DMS79 treated with DMSO at 0.1 percent for 48 hours (cell line): ENCODE measurements at regions not wholly inside any gene's neighbourhood (a gene's known extent, or its start where the extent isn't known, plus 50 kb on each side); places are given as distances from the start of the nearest gene placed in this dataset.

Source experiments
- DNase-seq: peaks from one replicate; lab custom pipeline; 2025; lab: John Stamatoyannopoulos, UW

GRCh38 chr21:35933466-35933865 lies 126.9 kb downstream of the SETD4 start:
- no peak for DNase-seq

DNA sequence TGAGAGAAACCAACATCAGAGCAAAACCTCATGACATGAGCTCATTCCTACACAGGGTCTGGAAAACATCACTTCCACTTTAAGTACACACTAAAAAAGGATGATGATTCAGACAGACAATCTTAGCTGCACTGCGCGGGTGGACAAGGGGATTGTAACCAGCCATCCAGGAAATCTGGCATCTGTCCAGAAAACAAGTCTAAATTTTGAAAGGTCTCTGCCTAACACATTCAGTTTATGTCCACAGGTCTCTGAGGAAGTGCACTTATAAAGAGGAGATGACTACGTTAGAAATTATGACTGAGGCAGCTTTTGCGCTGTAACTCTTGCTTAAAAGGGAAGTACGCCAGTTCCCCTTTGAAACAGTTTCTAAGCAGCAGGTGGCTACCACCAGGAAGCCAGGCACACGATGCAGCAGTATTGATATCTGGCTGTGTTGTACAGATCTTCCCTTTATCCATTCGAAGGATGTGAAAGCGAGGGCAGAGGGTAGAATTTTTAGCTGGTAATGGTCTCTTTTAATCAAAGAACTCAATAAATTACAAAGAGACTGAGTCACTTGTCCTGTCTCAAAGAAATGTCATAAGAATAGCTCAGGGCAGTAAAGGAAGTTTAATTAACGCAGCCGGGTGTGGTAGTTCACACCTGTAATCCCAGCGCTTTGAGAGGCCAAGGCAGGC lies 128.0 kb downstream of the SETD4 start:
- peak; percentile 56 for DNase-seq

- DNase-seq = no peak
Measured at GRCh38 chr21:35929901-35930300, 130.4 kb downstream of the SETD4 start.

DNA sequence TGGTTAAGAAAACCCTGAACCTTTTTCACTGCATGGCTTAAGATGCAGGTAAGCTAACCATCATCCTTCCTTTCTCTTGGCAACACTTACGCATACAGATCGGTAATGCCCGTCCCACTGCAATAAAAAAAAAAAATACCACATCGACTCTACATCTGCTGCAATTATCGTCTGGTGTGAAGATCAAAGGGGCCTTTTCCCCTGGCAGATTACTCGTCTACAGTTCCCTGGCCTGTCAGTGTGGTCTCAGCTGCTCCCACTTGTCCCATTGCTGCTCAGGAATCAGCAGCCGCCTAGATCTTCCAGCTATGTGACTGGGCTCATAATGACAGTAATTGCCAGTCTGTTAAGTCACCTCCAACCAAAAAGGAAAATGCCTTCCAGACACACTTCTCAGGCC lies 133.1 kb downstream of the SETD4 start:
- DNase-seq = no peak

DNA sequence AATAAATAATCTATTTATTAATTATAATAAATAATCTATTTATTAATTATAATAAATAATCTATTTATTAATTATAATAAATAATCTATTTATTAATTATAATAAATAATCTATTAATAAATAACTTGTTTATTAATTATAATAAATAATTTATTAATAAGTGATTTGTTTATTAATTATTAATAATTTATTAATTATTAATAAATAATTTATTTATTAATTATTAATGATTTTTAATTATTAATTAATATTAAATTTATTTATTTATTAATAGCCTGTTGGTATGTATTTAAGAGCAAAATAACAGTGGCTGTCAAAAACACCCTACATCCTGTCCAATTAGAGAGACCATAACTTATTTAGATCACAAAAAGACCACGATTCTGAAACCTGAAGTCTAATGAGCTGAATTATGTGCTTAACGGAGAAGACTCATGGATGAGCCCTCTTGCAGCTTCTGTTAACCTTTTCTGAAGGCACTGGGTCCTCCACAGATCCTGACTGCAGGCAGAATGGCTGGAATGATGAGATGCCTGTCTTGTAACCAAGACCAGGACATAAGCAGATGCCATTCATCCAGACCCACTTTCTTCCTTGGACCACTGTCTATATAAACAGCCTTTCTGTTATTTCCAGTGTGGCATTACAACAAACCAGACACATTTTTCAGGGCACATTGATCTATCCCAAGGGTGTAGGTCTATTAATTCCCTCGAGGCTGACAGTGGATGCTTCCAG lies 134.2 kb downstream of the SETD4 start:
- DNase-seq = no peak

GRCh38 chr21:35925497-35925896 lies 134.8 kb downstream of the SETD4 start:
- DNase-seq = peak; percentile 8

DNA sequence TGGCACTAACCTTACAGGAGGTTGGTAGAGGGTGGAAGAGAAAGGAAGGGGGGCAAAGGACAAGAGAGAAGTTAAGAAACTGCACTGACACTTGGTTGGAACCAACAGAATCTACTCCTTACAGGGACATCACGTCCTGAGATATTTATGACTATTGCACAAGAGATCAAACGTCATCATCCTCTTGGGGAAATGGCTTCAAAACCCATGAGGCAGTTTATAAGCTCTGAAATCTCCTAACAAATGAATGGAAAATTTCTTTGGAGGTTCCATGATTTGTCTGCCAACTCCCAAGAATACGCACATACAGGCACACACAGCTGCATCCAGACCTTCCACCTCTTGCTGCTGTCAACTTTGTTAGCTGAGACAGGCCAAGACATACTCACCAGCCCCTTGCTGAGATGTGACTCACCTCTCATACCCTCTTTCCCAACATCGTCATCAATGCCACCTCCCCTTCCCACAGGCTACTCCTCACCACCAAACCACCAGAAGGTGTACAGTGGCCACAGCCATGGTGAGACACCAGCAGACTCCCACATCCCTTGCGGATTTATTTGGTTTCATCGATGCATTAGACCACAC lies 135.5 kb downstream of the SETD4 start:
- DNase-seq = no peak

DNA sequence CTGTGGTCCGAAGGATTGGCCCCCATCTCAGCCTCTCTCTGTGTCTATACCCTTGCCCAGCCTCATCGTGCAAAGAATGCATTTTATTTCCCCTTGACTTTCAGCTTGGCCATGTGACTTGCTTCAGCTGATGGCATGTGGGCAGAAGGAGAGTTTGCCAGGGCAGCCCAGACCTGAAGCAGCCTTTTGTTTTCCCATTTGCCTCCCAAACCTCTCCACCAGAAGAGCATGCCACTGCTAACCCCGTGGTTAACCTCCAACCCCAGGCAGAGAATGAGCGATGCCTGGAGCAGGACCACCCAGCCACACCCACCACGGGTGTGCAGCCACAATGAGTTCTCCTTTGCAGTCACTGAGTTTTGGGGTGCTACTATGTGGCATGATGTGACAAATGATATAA lies 136.4 kb downstream of the SETD4 start:
- DNase-seq = no peak

DNA sequence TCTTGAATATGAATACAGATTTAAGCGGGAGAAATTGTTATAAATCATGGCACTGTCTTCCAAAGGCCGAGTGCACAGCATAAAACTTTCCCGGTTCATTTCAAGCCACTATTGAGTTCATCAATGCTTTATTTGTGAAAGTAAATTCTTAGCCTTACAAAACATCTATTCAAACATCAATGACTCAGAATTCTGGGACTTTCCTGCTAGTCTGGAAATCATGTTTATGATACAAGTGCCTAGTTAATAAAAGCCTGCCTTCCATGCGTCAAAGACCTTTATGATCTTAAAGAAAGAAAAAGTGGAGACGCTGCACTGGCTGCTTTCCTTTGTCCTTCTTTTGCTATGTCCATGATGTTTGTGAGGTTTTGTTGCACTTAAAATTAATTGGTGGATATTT lies 137.7 kb downstream of the SETD4 start:
- no peak for DNase-seq

GRCh38 chr21:35921471-35921870 lies 138.9 kb downstream of the SETD4 start:
- DNase-seq = no peak

DNA sequence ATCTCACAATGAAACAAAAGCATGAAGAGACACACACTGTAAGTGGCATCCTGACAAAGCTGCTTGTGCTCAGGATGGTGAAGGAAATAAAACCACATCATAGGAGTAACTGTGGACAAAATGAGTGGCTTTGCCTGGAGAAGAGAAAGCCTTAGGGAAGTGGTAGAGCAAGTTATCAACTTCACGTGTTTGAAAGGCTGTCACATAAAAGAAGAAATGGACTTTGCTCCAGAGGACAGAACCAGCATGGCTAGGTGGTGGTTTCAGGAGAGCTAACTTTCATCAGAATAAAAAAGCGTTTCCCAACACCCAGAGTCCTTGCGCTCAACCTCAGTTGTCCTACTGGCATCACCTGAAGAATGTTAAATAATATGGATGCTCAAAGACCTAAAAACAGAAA lies 139.9 kb downstream of the SETD4 start:
- DNase-seq = no peak

DNA sequence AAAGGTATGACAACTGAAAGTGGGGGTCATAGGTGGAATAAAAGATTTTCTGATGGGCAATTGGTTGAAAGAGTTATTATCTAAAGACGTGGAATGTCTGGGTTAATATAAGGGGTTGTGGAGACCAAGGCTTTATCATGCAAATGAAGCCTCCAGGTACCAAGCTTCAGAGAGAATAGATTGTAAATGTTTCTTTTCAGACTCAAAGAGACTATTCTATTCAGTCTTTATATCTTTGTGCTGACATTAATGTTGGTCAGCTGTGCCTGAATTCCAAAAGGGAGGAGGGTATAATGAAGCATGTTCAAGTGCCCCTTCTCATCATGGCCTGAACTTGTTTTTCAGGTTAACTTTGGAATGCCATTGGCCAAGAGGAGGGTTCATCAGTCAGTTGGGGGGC lies 145.3 kb downstream of the SETD4 start:
- no peak for DNase-seq

DNA sequence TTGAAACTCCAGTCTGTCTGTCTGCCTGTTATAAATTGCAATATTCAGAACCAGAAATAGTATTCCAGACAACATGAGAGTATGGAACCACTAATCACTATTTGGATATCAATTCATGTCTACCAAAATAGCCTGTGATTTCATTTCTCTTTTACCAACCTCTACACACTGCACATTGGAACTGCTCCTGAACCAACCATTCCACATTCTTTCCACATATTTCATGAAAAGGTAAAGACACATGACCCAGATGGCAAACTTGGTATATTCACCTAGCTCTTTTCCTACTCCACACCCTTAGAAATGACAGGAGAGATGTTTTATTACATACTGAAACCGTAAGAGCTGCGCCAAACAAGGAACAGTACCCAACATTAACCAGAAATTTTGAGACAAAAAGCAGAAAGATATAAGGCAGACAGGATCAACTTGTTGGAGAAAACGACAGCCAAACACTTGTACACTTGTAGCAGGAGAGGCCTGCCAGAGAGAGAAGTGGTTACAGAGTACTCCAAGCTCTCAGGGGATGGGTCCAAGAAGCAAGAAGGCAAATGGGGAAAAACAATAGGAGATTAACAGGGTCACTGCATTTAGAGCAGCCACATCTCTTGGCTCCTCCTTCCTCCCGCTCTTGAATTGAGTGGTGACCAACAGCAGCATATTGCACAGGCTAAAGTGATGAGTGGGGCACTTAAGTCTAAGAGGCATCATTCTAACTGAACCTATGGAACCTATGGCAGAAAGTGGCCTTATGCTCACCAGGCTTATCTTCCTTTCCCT lies 148.7 kb downstream of the SETD4 start:
- peak; percentile 96 for DNase-seq

GRCh38 chr21:35909456-35910223 lies 150.7 kb downstream of the SETD4 start:
- no peak for DNase-seq

GRCh38 chr21:35908311-35909078 lies 151.8 kb downstream of the SETD4 start:
- DNase-seq = no peak

DNA sequence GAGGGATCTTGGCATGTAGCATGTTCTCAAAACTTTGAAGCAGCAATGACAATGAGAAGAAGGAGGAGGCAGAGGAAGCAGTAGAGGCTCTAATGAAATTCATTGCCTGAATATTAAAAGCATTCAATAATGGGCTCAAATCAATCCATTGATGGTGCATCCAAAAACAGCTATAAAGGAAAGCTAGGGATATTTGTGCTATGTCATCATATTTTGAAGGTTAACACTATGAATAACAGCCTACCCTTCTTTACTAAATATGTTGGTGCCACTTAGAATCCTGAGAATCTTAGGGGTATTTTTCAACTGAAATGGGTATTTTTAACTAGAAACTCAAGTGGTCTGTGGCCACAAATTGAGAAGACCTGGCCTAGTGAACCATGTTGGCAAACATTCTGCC lies 153.7 kb downstream of the SETD4 start:
- DNase-seq = no peak

GRCh38 chr21:35905963-35906345 lies 154.4 kb downstream of the SETD4 start:
- no peak for DNase-seq

DNA sequence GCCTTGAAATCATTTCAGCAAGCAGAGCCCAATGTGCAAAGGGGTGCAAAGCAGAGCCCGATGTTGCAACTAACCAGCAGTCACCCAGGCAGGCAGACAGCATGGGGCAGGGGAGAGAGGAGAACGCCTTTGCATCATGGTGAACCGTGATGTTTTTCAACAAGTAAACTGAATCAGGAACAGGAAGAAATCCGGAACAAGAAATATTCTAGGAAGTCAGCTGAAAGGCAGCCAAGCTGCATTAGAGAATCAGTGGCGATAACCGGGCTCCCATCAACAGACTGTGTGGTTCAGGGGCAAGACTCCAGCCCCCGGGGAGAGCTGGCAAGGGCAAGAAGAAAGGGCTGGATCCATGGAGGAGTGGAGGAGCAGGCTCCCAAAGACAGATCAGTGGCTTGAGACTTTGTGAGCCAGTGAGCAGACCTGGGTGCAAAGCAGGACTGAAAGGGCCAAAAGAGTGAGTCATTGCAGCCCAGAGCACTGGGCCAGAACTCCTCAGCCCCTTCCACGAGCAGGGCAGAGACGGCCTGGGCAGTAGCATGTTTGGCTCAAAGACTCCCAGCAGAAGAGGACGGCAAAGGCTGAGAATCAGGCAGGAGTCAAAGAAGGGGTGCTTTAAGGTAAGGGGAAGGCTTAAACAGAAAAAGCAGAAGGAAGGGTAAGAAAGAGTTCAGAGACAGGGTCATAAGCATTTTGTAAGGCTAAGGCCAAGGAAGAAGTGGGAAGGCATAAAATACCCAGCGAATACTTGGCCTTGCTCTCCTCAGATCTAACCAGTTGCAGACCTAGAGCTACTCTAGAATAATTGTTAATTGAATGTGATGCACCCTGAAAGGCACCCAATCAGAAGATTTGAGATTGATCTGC lies 155.0 kb downstream of the SETD4 start:
- no peak for DNase-seq

DNA sequence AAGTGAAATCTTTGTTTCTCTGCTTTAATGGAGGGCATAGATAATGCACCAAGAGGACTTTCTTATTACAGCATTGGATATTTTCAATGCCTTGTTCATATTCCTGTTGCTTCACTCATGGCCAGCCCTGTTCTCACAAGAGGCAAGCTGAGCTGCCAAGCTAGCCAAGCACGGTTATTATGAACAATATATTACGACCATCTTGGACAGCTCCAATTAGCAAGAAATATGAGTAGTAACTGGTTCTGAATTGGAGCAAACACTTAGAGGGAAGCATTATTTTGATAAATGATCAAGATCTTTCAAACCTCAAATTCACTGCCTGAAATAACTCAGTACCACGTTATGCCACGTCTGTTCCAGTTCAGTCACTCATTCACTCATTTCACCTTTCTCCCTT lies 159.8 kb downstream of the SETD4 start:
- peak; percentile 47 for DNase-seq

- no peak for DNase-seq
Measured at GRCh38 chr21:35896060-35896459, 164.3 kb downstream of the SETD4 start.
